Dendritic cell treated with granulocyte-macrophage colony-stimulating factor and Interleukin-4, amounts not matched to agents 40 ng/mL and 50 ng/mL, for 4 days (primary cell): ENCODE measurements at regions not wholly inside any gene's neighbourhood (a gene's known extent, or its start where the extent isn't known, plus 50 kb on each side); places are given as distances from the start of the nearest gene placed in this dataset.

Experiments
- H3K27ac Mint-ChIP-seq: one replicate; pipeline ENCODE4 v1.8.0; 2022; ENCODE audit warnings: mild to moderate bottlenecking, mixed read lengths
- H3K27me3 Mint-ChIP-seq: one replicate; pipeline ENCODE4 v1.8.0; 2022; ENCODE audit warnings: mild to moderate bottlenecking, mixed read lengths
- H3K36me3 Mint-ChIP-seq: one replicate; pipeline ENCODE4 v1.8.0; 2022; ENCODE audit warnings: low read depth, mixed read lengths
- H3K4me1 Mint-ChIP-seq: one replicate; pipeline ENCODE4 v1.8.0; 2022; ENCODE audit warnings: low read depth, mixed read lengths
- H3K4me3 Mint-ChIP-seq: one replicate; pipeline ENCODE4 v1.8.0; 2022; ENCODE audit warnings: mild to moderate bottlenecking, moderate library complexity, mixed read lengths
- H3K9me3 Mint-ChIP-seq: one replicate; pipeline ENCODE4 v1.8.0; 2022; ENCODE audit warnings: mixed read lengths
- intact Hi-C: fragments of 100-400 bp; cut with micrococcal nuclease; formaldehyde crosslinking; loops from one replicate; pipeline ENCODE4 v1.15.0; 2022

DNA sequence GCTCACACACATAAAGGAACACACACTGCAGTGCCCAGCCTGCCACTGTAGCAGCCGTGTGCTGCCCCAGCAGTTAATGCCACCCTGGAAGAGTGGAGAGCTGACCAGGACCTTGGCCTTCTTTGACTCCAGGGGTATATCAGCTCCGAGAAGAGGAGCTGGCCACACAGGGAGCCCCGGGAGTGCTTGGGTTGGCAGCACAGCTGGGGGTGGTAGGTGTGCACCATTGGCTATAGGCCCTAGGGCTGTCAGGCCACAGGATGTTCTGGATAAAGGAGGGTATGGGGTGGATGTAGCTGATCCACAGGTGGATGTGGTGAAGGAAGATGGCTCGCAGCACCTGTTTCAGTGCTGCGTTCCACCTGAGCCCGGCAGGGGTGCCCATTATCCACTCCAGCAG, 640.5 kb downstream of the PLPP3 start:
- Mint-ChIP-seq H3K9me3 (peaks cover 9% of the 10 kb centered on the region), H3K4me3 (no peak overlapping the region), H3K4me1 (no peaks in the 10 kb centered on the region), H3K27ac (no peak overlapping the region), H3K27me3 (peaks cover 5% of the 10 kb centered on the region), H3K36me3 (no peaks in the 10 kb centered on the region)
- intact Hi-C loops, result no loop called here

- no peak overlapping the region for H3K4me3 Mint-ChIP-seq
- peaks cover 9% of the 10 kb centered on the region for H3K9me3 Mint-ChIP-seq
- intact Hi-C loops, result no loop called here
- H3K36me3 Mint-ChIP-seq, result no peaks in the 10 kb centered on the region
- no peaks in the 10 kb centered on the region for H3K4me1 Mint-ChIP-seq
- no peak overlapping the region for H3K27ac Mint-ChIP-seq
- peaks cover 5% of the 10 kb centered on the region for H3K27me3 Mint-ChIP-seq
These were observed 641.0 kb downstream of the PLPP3 start for GRCh38 chr1:55938376-55938850.

GRCh38 chr1:55937840-55938375, 641.5 kb downstream of the PLPP3 start:
- Mint-ChIP-seq H3K4me1 (no peaks in the 10 kb centered on the region), H3K4me3 (no peak overlapping the region), H3K9me3 (peaks cover 9% of the 10 kb centered on the region), H3K27ac (no peak overlapping the region), H3K27me3 (peaks cover 5% of the 10 kb centered on the region), H3K36me3 (no peaks in the 10 kb centered on the region)
- intact Hi-C loops, result no loop called here

DNA sequence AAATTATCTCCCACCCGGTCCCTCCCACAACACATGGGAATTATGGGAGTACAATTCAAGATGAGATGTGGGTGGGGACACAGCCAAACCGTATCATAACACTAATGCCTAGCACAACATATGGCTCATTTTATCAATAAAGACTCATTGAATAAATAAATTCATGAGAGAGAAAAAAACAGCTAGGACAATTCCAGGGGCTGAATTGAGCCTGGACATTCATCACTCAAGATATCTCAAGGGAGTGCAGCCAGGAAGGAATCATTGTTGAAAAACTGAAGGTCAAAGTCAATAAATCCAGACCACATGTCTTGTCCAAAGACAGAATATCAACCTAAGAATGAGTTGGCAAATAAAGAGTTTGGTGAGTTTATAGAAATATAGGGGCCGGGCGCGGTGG, 644.1 kb downstream of the PLPP3 start:
- H3K9me3 Mint-ChIP-seq, result peaks cover 12% of the 10 kb centered on the region
- H3K27ac Mint-ChIP-seq, result no peak overlapping the region
- intact Hi-C loops, result no loop called here
- no peak overlapping the region for H3K4me3 Mint-ChIP-seq
- no peaks in the 10 kb centered on the region for H3K36me3 Mint-ChIP-seq
- H3K27me3 Mint-ChIP-seq, result peaks cover 3% of the 10 kb centered on the region
- no peaks in the 10 kb centered on the region for H3K4me1 Mint-ChIP-seq

- Mint-ChIP-seq H3K4me3 (no peak overlapping the region), H3K4me1 (no peaks in the 10 kb centered on the region)
- intact Hi-C loops, result no loop called here
These were observed 647.0 kb downstream of the PLPP3 start for GRCh38 chr1:55932402-55932801.

GRCh38 chr1:55931081-55931940, 648.1 kb downstream of the PLPP3 start:
- Mint-ChIP-seq H3K27ac (no peak overlapping the region), H3K9me3 (peaks cover 23% of the 10 kb centered on the region), H3K36me3 (no peaks in the 10 kb centered on the region), H3K27me3 (peaks cover 5% of the 10 kb centered on the region), H3K4me1 (no peaks in the 10 kb centered on the region), H3K4me3 (no peak overlapping the region)
- intact Hi-C loops, result no loop called here

More at GRCh38 chr1:55932402-55932801, 647.0 kb downstream of the PLPP3 start:
- Mint-ChIP-seq H3K36me3 (no peaks in the 10 kb centered on the region), H3K27me3 (peaks cover 3% of the 10 kb centered on the region), H3K9me3 (peaks cover 16% of the 10 kb centered on the region), H3K27ac (no peak overlapping the region)

DNA sequence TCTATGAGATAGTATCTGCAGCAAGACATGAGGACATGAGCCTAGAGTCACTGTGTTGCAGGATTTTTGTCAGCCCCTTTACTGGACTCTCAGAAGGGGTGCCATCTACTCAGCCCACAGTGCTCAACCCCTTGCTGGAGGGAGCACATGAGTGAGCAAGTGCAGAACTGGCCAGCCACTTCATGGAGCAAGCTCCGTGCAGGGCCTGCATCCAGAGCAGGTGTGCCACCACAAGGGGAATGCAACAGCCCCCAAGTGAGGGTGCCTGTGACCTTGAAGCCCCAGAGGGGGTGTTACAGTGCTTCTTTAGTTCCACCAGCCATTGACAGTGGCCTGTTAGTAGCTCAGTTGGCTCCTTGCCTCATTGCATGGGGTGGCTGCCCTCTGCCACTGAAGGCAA, 649.7 kb downstream of the PLPP3 start:
- no peak overlapping the region for H3K4me3 Mint-ChIP-seq
- H3K4me1 Mint-ChIP-seq, result no peaks in the 10 kb centered on the region
- intact Hi-C loops, result no loop called here
- peaks cover 19% of the 10 kb centered on the region for H3K9me3 Mint-ChIP-seq
- no peak overlapping the region for H3K27ac Mint-ChIP-seq
- H3K27me3 Mint-ChIP-seq, result peaks cover 2% of the 10 kb centered on the region
- H3K36me3 Mint-ChIP-seq, result no peaks in the 10 kb centered on the region

DNA sequence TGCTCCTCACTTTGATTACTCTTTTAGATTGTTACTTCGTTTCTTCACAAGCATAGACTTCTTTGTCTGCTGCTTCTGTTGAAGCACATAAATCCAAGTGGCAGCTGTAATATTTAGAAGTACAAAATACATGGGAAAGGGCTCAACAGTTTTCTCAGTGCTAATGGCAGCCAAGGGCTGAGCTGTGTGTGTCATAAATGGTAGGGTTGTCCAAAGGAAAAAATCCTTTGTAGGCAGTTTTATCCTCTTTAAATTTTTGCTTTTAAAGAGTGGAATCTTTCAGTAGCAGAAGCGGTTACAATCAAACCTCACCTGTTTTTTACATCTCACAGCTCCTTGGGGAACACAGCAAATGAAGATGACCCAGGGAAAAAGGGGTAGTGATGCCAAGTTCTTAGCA, 650.8 kb downstream of the PLPP3 start:
- Mint-ChIP-seq H3K4me3 (no peak overlapping the region), H3K4me1 (no peaks in the 10 kb centered on the region), H3K27ac (no peak overlapping the region), H3K9me3 (peaks cover 15% of the 10 kb centered on the region), H3K36me3 (no peaks in the 10 kb centered on the region), H3K27me3 (peaks cover 2% of the 10 kb centered on the region)
- intact Hi-C loops, result no loop called here

DNA sequence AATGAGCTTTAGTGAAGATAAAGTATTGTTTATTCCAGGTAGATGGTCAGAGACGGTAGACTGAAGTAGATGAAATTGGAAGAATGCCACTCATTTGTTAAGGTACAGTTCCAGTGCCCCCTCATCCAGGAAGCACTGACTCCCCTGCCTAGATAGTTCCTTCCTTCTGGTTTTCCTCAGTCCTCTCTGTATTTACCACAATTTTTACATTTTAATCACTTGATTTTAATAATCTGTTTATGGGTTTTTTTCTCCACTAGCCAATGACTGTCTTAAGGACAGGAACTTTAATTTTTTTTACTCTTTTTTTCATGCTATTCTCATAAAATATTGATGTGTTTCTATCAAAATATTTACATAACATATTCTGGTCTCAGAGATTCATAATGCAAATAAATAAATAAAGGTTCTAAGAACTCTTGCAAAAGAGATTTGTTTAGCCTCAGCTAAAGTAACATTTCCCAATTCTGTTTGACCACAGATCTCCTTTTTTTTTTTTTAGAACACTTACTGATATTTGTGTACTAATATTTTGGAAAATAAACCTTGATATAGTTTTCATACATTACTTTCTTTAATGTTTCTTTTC, 651.6 kb downstream of the PLPP3 start:
- Mint-ChIP-seq H3K27me3 (peaks cover 2% of the 10 kb centered on the region), H3K9me3 (peaks cover 15% of the 10 kb centered on the region), H3K27ac (no peak overlapping the region), H3K36me3 (no peaks in the 10 kb centered on the region), H3K4me3 (no peak overlapping the region), H3K4me1 (no peaks in the 10 kb centered on the region)
- intact Hi-C loops, result no loop called here

DNA sequence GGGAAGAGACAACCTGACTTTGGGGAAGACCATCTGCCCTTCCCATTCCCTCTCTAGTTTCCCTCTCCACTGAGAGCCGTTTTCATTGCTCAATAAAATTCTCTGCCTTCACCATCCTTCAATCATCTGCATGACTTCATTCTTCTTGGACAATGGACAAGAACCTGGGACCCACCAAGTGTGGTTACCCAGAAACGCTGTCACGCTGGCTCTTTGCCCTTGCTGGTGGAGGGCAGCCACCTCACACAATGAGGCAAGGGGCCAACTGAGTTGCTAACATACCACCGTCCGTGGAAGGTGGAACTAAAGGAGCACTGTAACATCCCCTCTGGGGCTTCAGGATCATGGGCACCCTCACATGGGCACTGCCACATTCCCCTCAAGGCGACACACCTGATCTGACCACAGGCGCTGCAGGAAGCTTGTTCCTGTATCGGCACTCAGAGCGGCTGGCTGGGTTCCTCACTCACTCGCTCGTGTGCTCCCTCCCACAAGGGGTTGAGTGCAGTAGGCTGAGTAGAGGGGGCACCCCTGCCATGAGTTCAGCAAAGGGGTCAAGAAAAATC, 652.4 kb downstream of the PLPP3 start:
- Mint-ChIP-seq H3K4me1 (no peaks in the 10 kb centered on the region), H3K4me3 (no peak overlapping the region), H3K9me3 (peaks cover 15% of the 10 kb centered on the region), H3K36me3 (no peaks in the 10 kb centered on the region), H3K27ac (no peak overlapping the region), H3K27me3 (peaks cover 2% of the 10 kb centered on the region)
- intact Hi-C loops, result no loop called here

DNA sequence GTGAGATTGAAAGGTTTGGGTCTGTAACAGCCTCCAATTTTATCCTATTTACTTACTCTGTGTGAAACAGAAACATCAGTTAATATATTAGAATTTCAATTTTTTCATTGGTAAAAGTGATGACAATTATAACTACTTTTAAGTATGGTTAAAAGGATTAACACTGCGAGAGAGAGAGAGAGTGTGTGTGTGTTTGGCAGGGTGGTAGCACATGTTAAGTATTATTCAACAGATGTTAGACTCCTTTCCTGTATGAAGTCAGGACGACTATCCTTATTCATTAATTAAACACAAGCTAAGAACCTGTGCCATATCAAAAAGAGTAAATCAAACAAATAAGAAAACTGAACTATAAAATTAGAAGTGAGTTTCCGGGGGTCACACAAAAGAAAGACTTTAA, 662.5 kb downstream of the PLPP3 start:
- no peak overlapping the region for H3K4me3 Mint-ChIP-seq
- no peaks in the 10 kb centered on the region for H3K36me3 Mint-ChIP-seq
- H3K27me3 Mint-ChIP-seq, result peaks cover 2% of the 10 kb centered on the region
- H3K9me3 Mint-ChIP-seq, result peaks cover 26% of the 10 kb centered on the region
- intact Hi-C loops, result no loop called here
- no peak overlapping the region for H3K27ac Mint-ChIP-seq
- H3K4me1 Mint-ChIP-seq, result no peaks in the 10 kb centered on the region

DNA sequence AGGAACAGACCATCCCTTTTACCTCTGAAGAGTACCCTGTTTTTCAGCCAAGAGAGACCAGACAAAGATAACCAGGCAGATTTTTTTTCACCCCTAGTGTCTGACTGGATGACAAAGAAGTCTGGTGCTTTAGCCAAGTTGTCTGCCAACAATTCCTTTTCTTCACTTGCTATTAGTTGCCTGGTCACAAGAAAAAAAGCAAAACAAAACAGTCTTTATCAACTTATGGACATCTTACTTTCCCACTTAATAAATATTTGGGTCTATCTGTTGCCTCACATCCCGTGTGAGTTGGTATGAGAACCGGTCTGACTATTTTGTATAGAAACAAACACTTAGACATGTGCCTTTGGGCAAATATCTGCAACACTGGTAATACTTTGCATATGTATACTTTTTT, 662.9 kb downstream of the PLPP3 start:
- peaks cover 2% of the 10 kb centered on the region for H3K27me3 Mint-ChIP-seq
- H3K4me1 Mint-ChIP-seq, result no peaks in the 10 kb centered on the region
- no peak overlapping the region for H3K4me3 Mint-ChIP-seq
- no peak overlapping the region for H3K27ac Mint-ChIP-seq
- H3K36me3 Mint-ChIP-seq, result no peaks in the 10 kb centered on the region
- intact Hi-C loops, result no loop called here
- H3K9me3 Mint-ChIP-seq, result peaks cover 26% of the 10 kb centered on the region

DNA sequence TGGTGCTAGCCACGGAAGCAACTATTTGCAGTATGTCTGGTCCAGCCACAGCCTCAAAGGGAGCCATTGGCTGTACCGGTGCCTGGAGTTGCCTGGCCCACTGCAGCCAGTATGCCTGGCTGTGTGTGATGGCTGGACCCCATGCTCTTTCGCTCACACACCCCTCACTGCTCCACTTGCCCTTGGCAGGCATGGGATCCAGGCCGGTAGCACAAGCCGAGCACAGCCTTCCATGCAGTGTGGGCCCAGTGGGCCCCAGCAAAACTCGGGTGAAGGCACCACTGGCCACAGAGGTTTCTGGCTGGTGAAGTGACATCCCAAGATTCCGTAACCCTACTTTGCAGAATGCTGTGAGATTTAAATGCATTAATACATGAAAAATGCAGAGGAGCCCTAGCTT, 665.8 kb downstream of the PLPP3 start:
- intact Hi-C loops, result no loop called here
- H3K27me3 Mint-ChIP-seq, result no peaks in the 10 kb centered on the region
- H3K4me1 Mint-ChIP-seq, result no peaks in the 10 kb centered on the region
- H3K27ac Mint-ChIP-seq, result no peak overlapping the region
- peaks cover 18% of the 10 kb centered on the region for H3K9me3 Mint-ChIP-seq
- no peaks in the 10 kb centered on the region for H3K36me3 Mint-ChIP-seq
- no peak overlapping the region for H3K4me3 Mint-ChIP-seq

DNA sequence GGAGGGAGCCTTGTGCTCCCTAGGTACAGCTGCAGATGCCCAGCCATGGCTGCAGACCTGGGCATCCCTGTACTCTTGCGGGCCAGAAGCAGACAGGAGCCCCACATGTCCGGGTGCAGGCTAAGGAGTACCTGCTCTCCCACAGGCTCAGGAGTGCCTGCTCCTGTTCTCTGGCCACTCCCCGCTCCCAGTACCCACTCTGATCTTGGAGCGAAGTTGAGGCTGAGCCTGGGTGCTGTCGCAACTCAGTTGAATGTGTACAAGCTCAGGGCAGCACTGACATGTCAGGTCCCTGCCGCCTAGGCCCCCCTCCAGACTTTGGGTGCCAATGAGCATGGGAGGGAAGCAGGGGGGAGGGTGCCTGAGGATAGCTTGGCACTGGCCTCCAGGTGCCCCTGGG, 666.9 kb downstream of the PLPP3 start:
- no peaks in the 10 kb centered on the region for H3K36me3 Mint-ChIP-seq
- intact Hi-C loops, result no loop called here
- no peak overlapping the region for H3K4me3 Mint-ChIP-seq
- H3K4me1 Mint-ChIP-seq, result no peaks in the 10 kb centered on the region
- no peak overlapping the region for H3K27ac Mint-ChIP-seq
- no peaks in the 10 kb centered on the region for H3K27me3 Mint-ChIP-seq
- peaks cover 18% of the 10 kb centered on the region for H3K9me3 Mint-ChIP-seq
